Fibroblast of mammary gland (primary cell): ENCODE measurements at regions not wholly inside any gene's neighbourhood (a gene's known extent, or its start where the extent isn't known, plus 50 kb on each side); places are given as distances from the start of the nearest gene placed in this dataset.
"Not testable (repeated sequence)": the region's sequence is repeated elsewhere in the genome, so short reads cannot be mapped to it uniquely, and the experiment has no call there.

Experiments
- DNase-seq: peaks from one replicate; pipeline ENCODE4 v3.0.0-alpha.2; 2010; ENCODE audit warnings: low read depth
- H3K4me3 ChIP-seq: 2 replicates; pipeline ENCODE4 v1.5.1; 2011; ENCODE audit warnings: low read depth, mild to moderate bottlenecking, low read length, moderate library complexity; ENCODE audit not compliant: control insufficient read depth
- CTCF ChIP-seq: conservative IDR thresholded peaks from 2 replicates; pipeline ENCODE4 v1.5.1; 2011; ENCODE audit warnings: low read depth, low read length, inconsistent platforms; ENCODE audit not compliant: control insufficient read depth, insufficient read depth

DNA sequence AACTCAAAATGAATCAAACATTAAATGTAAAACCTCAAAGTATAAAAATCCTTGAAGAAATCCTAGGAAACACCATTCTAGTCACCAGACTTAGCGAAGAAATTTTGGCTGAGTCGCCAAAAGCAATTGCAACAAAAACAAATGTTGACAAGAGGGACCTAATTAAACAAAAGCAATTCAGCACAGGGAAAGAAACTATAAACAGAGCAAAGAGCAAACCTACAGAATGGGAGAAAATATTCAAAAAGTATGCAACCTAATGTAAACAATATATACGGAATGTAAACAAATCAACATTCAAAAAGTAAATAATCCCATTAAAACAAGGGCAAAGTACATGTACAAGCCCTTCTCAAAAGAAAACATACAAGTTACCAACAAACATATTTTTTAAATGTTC lies 974.7 kb downstream of the TRAM1L1 start:
- DNase-seq, result no peak
- H3K4me3 ChIP-seq, result no peak overlapping the region
- no peak for TF ChIP-seq CTCF

- H3K4me3 ChIP-seq, result no peak overlapping the region
- no peak for DNase-seq
- no peak for TF ChIP-seq CTCF
These were observed 976.8 kb downstream of the TRAM1L1 start for GRCh38 chr4:116108606-116109005.

DNA sequence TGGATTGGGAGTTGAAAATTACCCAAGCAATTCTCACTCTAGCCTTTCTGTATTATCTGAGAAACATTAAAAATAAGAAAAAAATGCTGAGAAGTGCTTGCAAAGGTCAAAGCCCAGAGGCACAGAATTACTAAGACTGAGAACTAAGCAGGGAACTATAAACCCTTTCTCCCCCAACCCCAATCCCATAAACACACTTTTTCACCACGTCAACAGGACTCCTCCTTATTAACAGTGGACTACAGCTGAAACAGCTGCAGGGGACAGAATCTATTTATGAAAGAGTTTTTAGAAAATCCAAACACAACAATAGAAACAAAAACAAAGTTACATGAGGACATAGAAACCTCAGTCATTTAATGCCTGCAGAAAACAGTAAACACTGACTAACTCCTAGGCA lies 984.1 kb downstream of the TRAM1L1 start:
- no peak for TF ChIP-seq CTCF
- no peak overlapping the region for H3K4me3 ChIP-seq
- no peak for DNase-seq

GRCh38 chr4:116099596-116099995 lies 985.8 kb downstream of the TRAM1L1 start:
- no peak for DNase-seq
- H3K4me3 ChIP-seq, result no peak overlapping the region
- no peak for TF ChIP-seq CTCF

- not testable (repeated sequence) for DNase-seq, H3K4me3 ChIP-seq
These were observed 983.9 kb upstream of the NDST4 start for GRCh38 chr4:116097353-116097752.

GRCh38 chr4:116092961-116093360 lies 979.5 kb upstream of the NDST4 start:
- H3K4me3 ChIP-seq, result no peak overlapping the region
- no peak for DNase-seq
- TF ChIP-seq CTCF, result no peak

GRCh38 chr4:116088771-116089170 lies 975.4 kb upstream of the NDST4 start:
- no peak overlapping the region for H3K4me3 ChIP-seq
- DNase-seq, result no peak
- no peak for TF ChIP-seq CTCF
